Stimulated activated CD4-positive, alpha-beta T cell treated with anti-CD3 and anti-CD28 coated beads, Interleukin-12 subunit alpha, Interleukin-12 subunit beta, amount 100 ng/mL, for 24 hours (primary cell): ENCODE measurements at regions not wholly inside any gene's neighbourhood (a gene's known extent, or its start where the extent isn't known, plus 50 kb on each side); places are given as distances from the start of the nearest gene placed in this dataset.
A peak's percentile ranks its signal among the peaks of the same experiment; 100 is the strongest.

ENCODE experiments used
- DNase-seq, 2 experiments: peaks; one replicate each; pipeline ENCODE4 v3.0.0-alpha.2; 2020; ENCODE audit warnings: low read depth in 2 of 2

GRCh38 chr2:8472545-8473323 lies 209.1 kb upstream of the ID2 start:
- no peak for DNase-seq

- DNase-seq: no peak
Measured at GRCh38 chr2:8475349-8476031, 206.4 kb upstream of the ID2 start.

GRCh38 chr2:8477552-8478470 lies 204.0 kb upstream of the ID2 start:
- DNase-seq: no peak

- DNase-seq: no peak
Measured at GRCh38 chr2:8478471-8478793, 203.4 kb upstream of the ID2 start.

GRCh38 chr2:8479298-8479697 lies 202.6 kb upstream of the ID2 start:
- no peak for DNase-seq

GRCh38 chr2:8480915-8481314 lies 200.9 kb upstream of the ID2 start:
- no peak for DNase-seq

GRCh38 chr2:8481463-8482009 lies 200.3 kb upstream of the ID2 start:
- DNase-seq: no peak

- DNase-seq: no peak
Measured at GRCh38 chr2:8482432-8482831, 199.4 kb upstream of the ID2 start.

- no peak for DNase-seq
Measured at GRCh38 chr2:8484502-8485283, 197.2 kb upstream of the ID2 start.

GRCh38 chr2:8485736-8486135 lies 196.1 kb upstream of the ID2 start:
- DNase-seq: no peak

- DNase-seq: no peak
Measured at GRCh38 chr2:8486141-8486540, 195.7 kb upstream of the ID2 start.

- no peak for DNase-seq
Measured at GRCh38 chr2:8487461-8487932, 194.4 kb upstream of the ID2 start.

GRCh38 chr2:8488001-8488738 lies 193.7 kb upstream of the ID2 start:
- peak; percentile 30 to 50 for DNase-seq

GRCh38 chr2:8489221-8489620 lies 192.6 kb upstream of the ID2 start:
- DNase-seq: no peak

- no peak for DNase-seq
Measured at GRCh38 chr2:8489751-8490150, 192.1 kb upstream of the ID2 start.

GRCh38 chr2:8490166-8490721 lies 191.6 kb upstream of the ID2 start:
- DNase-seq: no peak

- no peak for DNase-seq
Measured at GRCh38 chr2:8491296-8492027, 190.4 kb upstream of the ID2 start.

- no peak for DNase-seq
Measured at GRCh38 chr2:8494151-8494550, 187.7 kb upstream of the ID2 start.

GRCh38 chr2:8494589-8494988 lies 187.3 kb upstream of the ID2 start:
- no peak for DNase-seq
